BE2C (cell line): ENCODE measurements at regions not wholly inside any gene's neighbourhood (a gene's known extent, or its start where the extent isn't known, plus 50 kb on each side); places are given as distances from the start of the nearest gene placed in this dataset.
A peak's percentile ranks its signal among the peaks of the same experiment; 100 is the strongest.
"Not testable (repeated sequence)": the region's sequence is repeated elsewhere in the genome, so short reads cannot be mapped to it uniquely, and the experiment has no call there.

Experiments used
- DNase-seq: peaks from one replicate; pipeline ENCODE4 v3.0.0-alpha.2; 2020
- H3K27me3 ChIP-seq: fragments of 250-450 bp; sonication (Bioruptor Pico); 2 replicates; pipeline ENCODE4 v1.5.1; 2020; ENCODE audit warnings: mild to moderate bottlenecking
- H3K36me3 ChIP-seq: fragments of 250-450 bp; sonication (Bioruptor Pico); 2 replicates; pipeline ENCODE4 v1.5.1; 2020; ENCODE audit warnings: mild to moderate bottlenecking
- H3K4me1 ChIP-seq: fragments of 250-450 bp; sonication (Bioruptor Pico); 2 replicates; pipeline ENCODE4 v1.5.1; 2020
- H3K4me3 ChIP-seq: 2 replicates; pipeline ENCODE4 v1.5.1; 2011; ENCODE audit warnings: low read depth, low read length
- H3K9me3 ChIP-seq: fragments of 250-450 bp; sonication (Bioruptor Pico); 2 replicates; pipeline ENCODE4 v1.5.1; 2020
- TF ChIP-seq, protein P1 (sequence below): IDR thresholded peaks from 2 replicates; pipeline ENCODE4 v1.5.1; 2012; ENCODE audit warnings: mild to moderate bottlenecking, low read depth, low read length

DNA sequence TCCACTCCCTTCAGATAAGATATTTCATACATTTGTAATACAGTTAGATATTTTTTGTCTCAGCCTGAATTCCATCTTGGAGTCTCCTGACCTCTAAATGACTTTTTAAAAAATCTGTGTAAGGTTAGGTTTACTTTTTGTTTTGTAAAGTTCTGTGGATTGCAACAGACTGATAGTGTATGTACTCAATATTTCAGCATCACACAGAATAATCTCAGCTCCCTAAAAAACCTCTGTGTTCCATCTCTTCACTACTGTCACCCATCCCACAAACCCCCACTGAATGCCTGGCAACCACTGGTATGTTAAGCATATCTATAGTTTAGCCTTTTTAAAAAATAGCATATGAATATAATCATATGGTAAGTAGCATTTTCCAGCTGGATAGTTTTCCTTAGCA, 951.1 kb upstream of the ADAMTS5 start:
- not testable (repeated sequence) for H3K36me3 ChIP-seq, DNase-seq, H3K4me3 ChIP-seq, H3K9me3 ChIP-seq, H3K27me3 ChIP-seq, H3K4me1 ChIP-seq

DNA sequence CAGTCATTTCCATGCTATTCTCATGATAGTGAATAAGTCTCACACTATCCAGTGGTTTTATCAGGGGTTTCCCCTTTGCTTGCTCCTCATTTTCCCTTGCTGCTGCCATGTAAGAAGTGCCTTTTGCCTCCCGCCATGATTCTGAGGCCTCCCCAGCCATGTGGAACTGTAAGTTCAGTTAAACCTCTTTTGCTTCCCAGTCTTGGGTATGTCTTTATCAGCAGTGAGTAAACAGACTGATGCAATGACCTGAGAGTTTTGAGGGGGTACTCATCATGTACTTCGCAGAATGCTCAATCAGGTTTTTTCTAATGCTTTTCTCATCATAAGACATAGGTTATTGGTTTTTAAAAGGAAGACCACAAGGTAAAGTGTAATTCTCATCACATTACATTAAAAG, 949.4 kb upstream of the ADAMTS5 start:
- not testable (repeated sequence) for DNase-seq, H3K4me3 ChIP-seq, H3K9me3 ChIP-seq, H3K27me3 ChIP-seq, H3K36me3 ChIP-seq, H3K4me1 ChIP-seq

DNA sequence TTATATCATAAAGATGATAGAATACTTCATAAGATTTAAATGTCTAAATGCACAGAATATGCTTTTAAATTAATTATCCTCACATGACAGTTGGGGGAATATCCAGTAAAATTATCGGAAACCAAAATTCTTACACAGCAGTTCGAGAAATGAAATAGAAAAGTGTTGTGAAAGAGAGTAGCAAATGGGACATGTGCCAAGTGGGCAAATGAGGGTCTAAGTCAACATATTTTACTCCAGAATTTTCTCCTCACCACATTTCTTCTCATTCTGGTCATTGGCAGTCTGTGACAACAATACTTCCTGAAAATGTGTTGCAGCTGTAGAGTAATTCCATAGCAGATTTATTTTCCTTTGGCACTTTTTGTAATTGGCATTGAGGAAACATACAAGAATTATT, 945.2 kb upstream of the ADAMTS5 start:
- not testable (repeated sequence) for H3K4me1 ChIP-seq, H3K4me3 ChIP-seq, H3K27me3 ChIP-seq, H3K36me3 ChIP-seq, H3K9me3 ChIP-seq, DNase-seq

DNA sequence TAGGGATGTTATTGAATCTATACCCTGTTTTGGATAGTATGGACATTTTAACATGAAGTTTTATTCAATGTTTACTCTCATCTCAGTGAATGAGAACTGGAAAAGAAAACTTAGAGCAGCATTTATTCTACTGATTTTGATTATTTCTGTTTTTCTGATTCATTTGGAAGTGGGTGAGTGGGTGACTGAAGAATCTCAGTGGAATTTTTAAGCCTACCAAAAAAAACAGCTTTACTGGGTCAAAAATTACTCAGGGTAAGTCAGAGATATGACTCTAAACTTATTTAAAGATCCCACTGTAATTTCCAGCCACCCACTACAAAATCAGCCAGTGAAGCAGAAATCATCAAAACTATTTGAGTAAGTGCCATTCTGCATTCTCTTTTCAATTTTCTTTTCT, 942.6 kb upstream of the ADAMTS5 start:
- not testable (repeated sequence) for H3K4me3 ChIP-seq, H3K4me1 ChIP-seq, DNase-seq

DNA sequence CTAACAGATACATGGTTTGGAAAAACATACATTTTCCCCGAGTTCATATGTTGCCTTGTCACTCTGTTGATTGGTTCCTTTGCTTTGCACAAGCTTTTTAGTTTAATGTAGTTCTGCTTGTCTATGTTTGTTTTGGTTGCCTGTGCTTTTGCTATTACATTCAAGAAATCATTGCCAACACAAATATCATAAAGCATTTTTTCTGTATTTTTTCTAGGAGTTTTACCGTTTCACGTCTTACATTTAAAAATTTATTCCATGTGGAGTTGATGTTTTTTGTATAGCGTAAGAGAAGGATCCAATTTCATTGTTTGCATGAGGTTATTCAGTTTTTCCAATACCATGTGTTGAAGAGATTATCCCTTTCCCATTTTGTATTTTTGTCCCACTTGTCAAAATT, 941.9 kb upstream of the ADAMTS5 start:
- not testable (repeated sequence) for H3K4me1 ChIP-seq

More for the DNA sequence above, 942.6 kb upstream of the ADAMTS5 start:
- H3K36me3 ChIP-seq, H3K9me3 ChIP-seq, H3K27me3 ChIP-seq: not testable (repeated sequence)

DNA sequence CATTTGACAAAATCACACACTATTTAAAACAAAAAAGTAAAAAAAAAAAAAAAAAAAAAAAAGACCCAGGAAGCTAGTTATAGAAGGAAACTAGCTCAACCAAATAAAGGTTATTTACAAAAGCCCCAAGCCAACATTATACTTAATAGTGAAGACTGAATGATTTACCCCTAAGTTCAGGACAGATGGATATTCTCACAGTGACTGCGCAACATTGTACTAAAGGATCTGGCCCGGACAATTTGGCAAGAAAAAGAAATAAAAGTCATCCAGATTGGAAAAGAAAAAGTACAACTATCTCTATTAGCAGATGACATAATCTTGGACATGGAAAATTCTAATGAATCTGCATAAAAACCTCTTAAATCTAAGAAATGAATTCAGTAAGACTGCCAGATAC, 936.0 kb upstream of the ADAMTS5 start:
- H3K36me3 ChIP-seq, H3K4me3 ChIP-seq, H3K4me1 ChIP-seq, H3K9me3 ChIP-seq, DNase-seq, H3K27me3 ChIP-seq: not testable (repeated sequence)

More for the DNA sequence above, 941.9 kb upstream of the ADAMTS5 start:
- DNase-seq, H3K4me3 ChIP-seq, H3K27me3 ChIP-seq, H3K36me3 ChIP-seq, H3K9me3 ChIP-seq: not testable (repeated sequence)

DNA sequence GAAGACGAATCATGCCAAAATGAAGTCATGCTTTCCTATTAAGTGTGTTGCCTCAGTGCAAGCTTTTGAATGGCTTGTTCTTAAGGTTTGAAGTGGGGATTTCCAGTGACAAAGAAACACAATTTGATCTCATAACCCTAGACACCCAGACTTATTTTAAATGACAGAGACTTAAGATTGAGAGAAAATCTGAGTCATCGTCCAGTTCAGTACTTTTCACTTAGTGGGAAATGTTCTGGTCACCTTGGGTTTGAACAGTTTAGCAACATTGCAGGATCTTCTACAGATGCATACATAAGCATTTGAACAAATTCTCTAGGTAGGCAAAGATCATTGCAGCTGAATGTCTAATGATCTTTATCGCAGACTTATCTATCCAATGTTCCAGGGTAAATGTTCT, 926.7 kb upstream of the ADAMTS5 start:
- H3K4me3 ChIP-seq, DNase-seq, H3K4me1 ChIP-seq: not testable (repeated sequence)

DNA sequence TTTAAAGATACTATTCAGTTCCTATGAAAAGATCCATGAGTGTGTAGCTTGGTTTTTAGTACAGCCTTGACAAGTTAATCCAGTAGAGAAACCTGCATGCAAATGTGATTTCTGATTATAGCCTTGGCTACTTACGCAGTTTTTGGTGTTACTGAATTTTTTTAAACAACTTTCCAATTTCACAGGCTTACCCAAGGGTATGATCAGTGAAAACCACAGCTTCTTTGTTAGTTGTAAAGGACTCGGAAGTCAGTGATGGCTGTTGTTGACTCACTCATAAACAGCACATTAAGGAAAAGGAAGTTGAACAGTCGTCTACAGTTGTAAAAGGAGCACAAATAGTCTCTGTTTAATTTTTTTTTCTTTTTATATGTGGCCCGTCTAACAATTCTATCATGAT, 924.6 kb upstream of the ADAMTS5 start:
- H3K4me3 ChIP-seq, H3K36me3 ChIP-seq, H3K9me3 ChIP-seq, H3K4me1 ChIP-seq, DNase-seq, H3K27me3 ChIP-seq: not testable (repeated sequence)

More for the DNA sequence above, 926.7 kb upstream of the ADAMTS5 start:
- not testable (repeated sequence) for H3K36me3 ChIP-seq, H3K9me3 ChIP-seq, H3K27me3 ChIP-seq

DNA sequence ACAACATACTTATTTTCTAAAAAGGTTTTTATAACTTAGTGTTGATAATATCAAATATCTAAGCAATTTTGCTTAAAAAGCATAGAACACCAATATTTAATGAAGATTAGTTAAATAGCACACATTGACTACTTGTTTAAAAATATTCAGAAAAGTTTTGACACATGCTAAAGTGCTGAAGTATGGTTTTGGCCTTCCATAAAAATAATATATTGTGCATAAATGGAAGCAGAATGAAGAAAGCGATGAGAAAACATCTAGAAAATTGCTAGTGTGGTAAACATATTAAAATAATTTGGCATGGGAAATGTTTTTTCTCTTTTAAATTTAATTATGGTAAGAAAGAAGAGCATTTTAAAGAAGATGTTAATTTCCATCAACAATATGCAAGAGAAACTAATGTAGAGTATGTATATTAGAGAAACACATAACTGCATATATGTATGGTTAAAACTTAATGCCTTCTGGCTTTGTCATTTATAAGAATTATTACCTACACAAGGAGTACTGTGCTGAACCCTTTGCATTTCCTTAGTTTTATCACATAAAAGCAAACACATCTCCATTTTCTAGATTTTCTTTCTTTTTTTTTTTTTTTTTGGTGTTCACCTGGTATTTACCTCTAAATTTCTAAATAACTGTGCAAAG, 921.0 kb upstream of the ADAMTS5 start:
- not testable (repeated sequence) for H3K4me1 ChIP-seq, H3K4me3 ChIP-seq, H3K9me3 ChIP-seq, DNase-seq, H3K36me3 ChIP-seq, H3K27me3 ChIP-seq

DNA sequence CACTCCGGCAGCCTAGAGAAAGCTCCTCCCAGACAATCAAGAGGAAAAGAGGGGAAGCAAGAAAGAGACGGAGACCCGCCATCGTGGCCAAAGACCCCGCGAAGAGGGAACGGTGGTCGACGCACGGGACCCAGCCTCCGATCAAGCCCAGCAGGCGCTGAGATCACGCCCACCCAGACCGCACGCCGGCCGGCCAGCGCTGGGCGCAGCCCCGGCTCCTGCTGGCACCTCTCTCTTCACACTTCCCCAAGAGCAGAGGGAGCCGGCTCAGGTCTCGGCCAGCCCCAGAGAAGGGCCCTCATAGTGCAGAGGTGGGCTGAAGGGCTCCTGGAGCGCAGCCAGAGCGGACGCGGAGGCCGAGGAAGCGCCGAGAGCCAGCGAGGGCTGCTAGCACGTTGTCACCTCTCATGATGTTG, 918.4 kb upstream of the ADAMTS5 start:
- H3K9me3 ChIP-seq: no peaks in the 10 kb centered on the region
- DNase-seq: no peak
- no peak overlapping the region for H3K4me3 ChIP-seq
- TF ChIP-seq, protein P1, sequence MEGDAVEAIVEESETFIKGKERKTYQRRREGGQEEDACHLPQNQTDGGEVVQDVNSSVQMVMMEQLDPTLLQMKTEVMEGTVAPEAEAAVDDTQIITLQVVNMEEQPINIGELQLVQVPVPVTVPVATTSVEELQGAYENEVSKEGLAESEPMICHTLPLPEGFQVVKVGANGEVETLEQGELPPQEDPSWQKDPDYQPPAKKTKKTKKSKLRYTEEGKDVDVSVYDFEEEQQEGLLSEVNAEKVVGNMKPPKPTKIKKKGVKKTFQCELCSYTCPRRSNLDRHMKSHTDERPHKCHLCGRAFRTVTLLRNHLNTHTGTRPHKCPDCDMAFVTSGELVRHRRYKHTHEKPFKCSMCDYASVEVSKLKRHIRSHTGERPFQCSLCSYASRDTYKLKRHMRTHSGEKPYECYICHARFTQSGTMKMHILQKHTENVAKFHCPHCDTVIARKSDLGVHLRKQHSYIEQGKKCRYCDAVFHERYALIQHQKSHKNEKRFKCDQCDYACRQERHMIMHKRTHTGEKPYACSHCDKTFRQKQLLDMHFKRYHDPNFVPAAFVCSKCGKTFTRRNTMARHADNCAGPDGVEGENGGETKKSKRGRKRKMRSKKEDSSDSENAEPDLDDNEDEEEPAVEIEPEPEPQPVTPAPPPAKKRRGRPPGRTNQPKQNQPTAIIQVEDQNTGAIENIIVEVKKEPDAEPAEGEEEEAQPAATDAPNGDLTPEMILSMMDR: no peak
- no peaks in the 10 kb centered on the region for H3K4me1 ChIP-seq
- no peaks in the 10 kb centered on the region; the same call in 1 of the 2 replicates for H3K36me3 ChIP-seq
- no peaks in the 10 kb centered on the region for H3K27me3 ChIP-seq

DNA sequence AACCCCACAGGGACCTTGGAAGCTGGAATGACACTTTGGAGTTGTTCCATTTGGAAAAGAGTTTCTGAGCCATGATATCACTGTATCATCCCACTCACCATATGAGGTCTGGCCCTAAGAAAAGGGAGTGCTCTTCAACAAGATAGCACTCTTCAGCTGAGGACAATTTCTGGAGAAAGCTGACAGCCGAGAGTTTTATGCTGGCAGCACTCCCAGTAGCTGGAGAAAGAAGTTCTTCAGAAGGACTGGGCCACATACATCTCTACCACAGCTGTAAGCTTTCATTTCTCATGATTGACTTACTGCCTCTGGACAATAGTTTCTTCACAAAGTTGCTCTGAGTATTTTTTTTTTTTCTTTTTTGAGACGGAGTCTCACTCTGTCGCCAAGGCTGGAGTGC, 914.4 kb upstream of the ADAMTS5 start:
- not testable (repeated sequence) for H3K9me3 ChIP-seq, H3K36me3 ChIP-seq, H3K27me3 ChIP-seq, DNase-seq, H3K4me1 ChIP-seq, H3K4me3 ChIP-seq

DNA sequence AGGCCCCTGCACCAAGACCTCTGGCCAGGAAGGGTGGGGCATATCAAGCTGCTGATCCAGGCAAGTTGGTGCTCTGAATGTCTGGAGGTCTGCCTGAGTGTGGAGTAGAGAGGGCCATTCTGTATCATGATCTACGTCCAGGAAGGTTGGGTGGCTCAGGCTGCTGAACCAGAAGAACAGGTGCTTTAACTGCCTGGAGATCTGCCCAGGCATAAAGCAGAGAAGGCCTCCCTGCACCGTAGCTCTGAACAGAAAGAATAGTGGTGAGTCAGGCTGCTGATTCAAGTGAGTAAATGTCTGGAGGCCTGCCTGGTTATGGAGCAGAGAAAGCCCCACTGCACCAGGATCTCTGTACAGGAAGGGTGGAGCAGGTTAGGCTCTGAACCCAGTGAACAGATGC, 905.5 kb upstream of the ADAMTS5 start:
- not testable (repeated sequence) for H3K36me3 ChIP-seq, H3K9me3 ChIP-seq, H3K4me3 ChIP-seq, H3K27me3 ChIP-seq, H3K4me1 ChIP-seq
- DNase-seq: peak; percentile 31

DNA sequence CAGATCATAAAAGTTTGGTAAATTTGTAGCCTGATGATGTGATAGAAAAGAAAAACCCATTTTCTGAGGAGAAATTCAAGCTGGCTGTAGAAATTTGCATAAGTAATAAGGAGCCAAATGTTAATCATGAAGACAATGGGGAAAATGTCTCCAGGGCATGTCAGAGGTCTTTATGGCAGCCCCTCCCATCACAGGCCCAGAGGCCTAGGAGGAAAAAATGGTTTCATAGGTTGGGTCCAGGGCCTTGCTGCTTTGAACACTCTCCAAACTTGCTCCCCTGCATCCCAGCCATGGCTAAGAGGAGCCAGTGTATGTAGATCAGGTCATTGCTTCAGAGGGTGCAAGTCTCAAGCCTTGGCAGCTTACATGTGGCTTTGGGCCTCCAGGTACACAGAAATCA, 903.9 kb upstream of the ADAMTS5 start:
- H3K9me3 ChIP-seq, H3K36me3 ChIP-seq, H3K4me1 ChIP-seq, H3K27me3 ChIP-seq, DNase-seq, H3K4me3 ChIP-seq: not testable (repeated sequence)

DNA sequence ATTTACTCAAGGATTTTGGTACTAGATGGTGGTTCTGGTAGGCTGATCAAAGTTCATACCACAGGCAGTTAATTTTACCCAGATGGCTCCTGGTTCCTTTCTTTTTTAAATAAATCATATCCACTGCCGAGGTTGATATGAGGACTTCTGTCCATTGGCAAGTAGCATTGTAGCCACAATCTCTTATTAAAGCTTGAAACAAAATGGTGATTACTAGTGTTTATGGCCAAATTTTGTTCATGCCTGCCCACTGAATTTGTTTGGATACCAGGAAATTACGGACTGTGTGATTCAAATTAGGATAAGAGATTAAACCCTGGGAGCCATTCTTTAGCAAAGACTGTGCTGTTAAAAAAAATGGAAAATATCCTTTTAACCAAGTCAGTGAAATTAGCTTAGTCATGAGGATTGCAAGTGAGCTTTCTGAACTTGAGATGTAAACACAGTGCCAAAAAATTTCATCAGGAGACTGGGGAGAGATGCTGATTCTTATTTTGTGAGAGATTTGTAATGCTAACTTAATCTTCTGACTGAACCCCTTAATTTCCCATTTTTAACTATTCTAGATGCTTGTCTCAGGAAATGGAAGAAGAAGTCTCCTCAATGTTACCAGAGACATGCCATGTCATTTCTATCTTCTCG, 893.5 kb upstream of the ADAMTS5 start:
- not testable (repeated sequence) for H3K9me3 ChIP-seq, H3K4me1 ChIP-seq, H3K27me3 ChIP-seq, H3K36me3 ChIP-seq, H3K4me3 ChIP-seq, DNase-seq

DNA sequence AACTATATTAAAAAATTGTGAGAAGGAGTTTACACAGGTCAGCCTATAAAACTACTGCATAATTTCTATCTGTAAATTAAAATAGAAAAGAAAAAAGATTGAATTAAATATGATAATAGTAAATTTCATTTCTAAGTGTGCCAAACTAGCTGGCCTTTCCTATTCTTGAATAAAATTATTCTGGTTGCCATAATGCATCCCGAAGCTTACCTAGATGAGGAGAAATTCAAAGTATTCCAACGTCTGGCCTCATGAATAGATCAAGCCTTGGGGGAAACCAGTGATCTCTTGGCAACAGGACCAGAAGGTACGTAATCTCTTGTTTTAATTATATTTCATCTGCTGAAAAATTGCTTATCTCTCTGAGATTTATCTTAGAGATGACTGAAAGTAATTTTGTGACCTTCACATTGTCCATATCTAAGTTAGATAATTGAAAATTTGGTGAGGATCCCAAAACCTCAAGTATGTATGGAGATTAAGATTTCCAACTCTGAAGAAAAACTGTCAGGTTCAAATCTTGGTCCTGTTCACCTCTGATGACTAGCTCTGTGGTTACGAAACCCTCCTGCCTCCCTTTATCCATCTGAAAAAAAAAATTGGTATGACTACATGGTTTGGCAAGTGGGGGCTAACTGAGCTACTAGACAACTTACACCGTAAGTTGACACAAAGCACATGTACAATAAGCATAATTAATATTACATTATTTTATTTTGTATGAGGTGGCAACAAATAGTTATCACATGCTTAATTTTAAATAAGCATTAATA, 891.4 kb upstream of the ADAMTS5 start:
- not testable (repeated sequence) for H3K9me3 ChIP-seq, H3K27me3 ChIP-seq, H3K4me3 ChIP-seq, DNase-seq, H3K36me3 ChIP-seq, H3K4me1 ChIP-seq
